Esophagus squamous epithelium (tissue), 5 donors: ENCODE measurements at regions not wholly inside any gene's neighbourhood (a gene's known extent, or its start where the extent isn't known, plus 50 kb on each side); places are given as distances from the start of the nearest gene placed in this dataset.

Experiments used
- DNase-seq: peaks from one replicate; lab custom pipeline; 2025; lab: John Stamatoyannopoulos, UW
- H3K27ac ChIP-seq, 4 donors: fragments of 200-600 bp; sonication (generic); one replicate each; pipeline ENCODE4 v1.5.1; 2016 to 2019; ENCODE audit warnings: mild to moderate bottlenecking in 1 of 4
- H3K27me3 ChIP-seq, 4 donors: fragments of 200-600 bp; sonication (generic); 1 replicate in 3 of 4; 2 replicates in 1 of 4; pipeline versions ENCODE4 v1.5.1 to v1.6.0; 2017 to 2021; ENCODE audit warnings: antibody characterized with exemption in 1 of 4
- H3K36me3 ChIP-seq, 3 donors: fragments of 200-600 bp; sonication (generic); one replicate each; pipeline ENCODE4 v1.5.1; 2016 to 2019
- H3K4me1 ChIP-seq, 3 donors: fragments of 200-600 bp; sonication (generic); one replicate each; pipeline ENCODE4 v1.5.1; 2017 to 2019
- H3K4me3 ChIP-seq, 4 donors: fragments of 200-600 bp; sonication (generic); 1 replicate in 3 of 4; 2 replicates in 1 of 4; pipeline ENCODE4 v1.5.1; 2016 to 2019; ENCODE audit warnings: mild to moderate bottlenecking in 2 of 4, moderate library complexity in 1 of 4
- H3K9me3 ChIP-seq, 3 donors: fragments of 200-600 bp; sonication (generic); one replicate each; pipeline ENCODE4 v1.5.1; 2016 to 2019
- POLR2A ChIP-seq, 4 donors: fragments of 450-650 bp; IDR thresholded peaks; one replicate each; pipeline ENCODE4 v1.6.1; 2017; ENCODE audit warnings: antibody characterized with exemption in 4 of 4, mild to moderate bottlenecking in 4 of 4, moderate library complexity in 3 of 4
- WGBS, 2 donors: methylation state at CpG; one replicate each; pipeline ENCODE4 v1.1.5; 2018; 5-methylcytosine and 5-hydroxymethylcytosine counted together
- intact Hi-C: fragments of 100-400 bp; cut with DNase I; formaldehyde crosslinking; loops from one replicate; pipeline ENCODE4 v1.15.0; 2022
- TF ChIP-seq, protein P1 (sequence below), 6 experiments: fragments of 450-650 bp in 4 of 6; fragments of 200-600 bp in 2 of 6; sonication (generic) in 2 of 6; IDR thresholded peaks; one replicate each; pipeline ENCODE4 v1.5.1; 2016 to 2019; ENCODE audit warnings: antibody characterized with exemption in 6 of 6, mild to moderate bottlenecking in 4 of 6, moderate library complexity in 4 of 6
- donor health status: DM: yes; HTN: yes; CAD: no.

DNA sequence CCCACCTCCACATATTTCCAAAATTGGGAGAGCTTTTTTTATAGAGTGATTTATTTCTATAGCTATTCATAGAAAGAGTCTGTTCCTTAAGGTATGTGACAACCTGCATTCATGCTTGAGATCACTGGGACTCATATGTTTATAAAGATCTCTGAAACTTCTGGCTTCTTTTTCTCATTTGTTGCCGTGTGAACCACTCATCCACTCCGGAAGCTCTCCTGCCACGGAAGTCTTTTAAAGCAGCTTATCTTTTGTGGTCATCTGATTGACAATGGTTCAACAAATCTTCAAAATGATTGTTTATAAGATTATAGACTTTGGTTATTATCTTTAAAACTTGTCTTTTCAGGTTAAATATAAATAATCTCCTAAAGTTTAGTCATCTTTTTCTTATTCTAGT lies 260.5 kb downstream of the C3orf38 start:
- DNase-seq = no peak
- Histone ChIP-seq H3K27me3 (no peaks in the 10 kb centered on the region), H3K9me3 (no peaks in the 10 kb centered on the region), H3K4me3 (no peak overlapping the region), H3K36me3 (no peaks in the 10 kb centered on the region), H3K27ac (no peak overlapping the region), H3K4me1 (no peaks in the 10 kb centered on the region)
- TF ChIP-seq, protein P1, sequence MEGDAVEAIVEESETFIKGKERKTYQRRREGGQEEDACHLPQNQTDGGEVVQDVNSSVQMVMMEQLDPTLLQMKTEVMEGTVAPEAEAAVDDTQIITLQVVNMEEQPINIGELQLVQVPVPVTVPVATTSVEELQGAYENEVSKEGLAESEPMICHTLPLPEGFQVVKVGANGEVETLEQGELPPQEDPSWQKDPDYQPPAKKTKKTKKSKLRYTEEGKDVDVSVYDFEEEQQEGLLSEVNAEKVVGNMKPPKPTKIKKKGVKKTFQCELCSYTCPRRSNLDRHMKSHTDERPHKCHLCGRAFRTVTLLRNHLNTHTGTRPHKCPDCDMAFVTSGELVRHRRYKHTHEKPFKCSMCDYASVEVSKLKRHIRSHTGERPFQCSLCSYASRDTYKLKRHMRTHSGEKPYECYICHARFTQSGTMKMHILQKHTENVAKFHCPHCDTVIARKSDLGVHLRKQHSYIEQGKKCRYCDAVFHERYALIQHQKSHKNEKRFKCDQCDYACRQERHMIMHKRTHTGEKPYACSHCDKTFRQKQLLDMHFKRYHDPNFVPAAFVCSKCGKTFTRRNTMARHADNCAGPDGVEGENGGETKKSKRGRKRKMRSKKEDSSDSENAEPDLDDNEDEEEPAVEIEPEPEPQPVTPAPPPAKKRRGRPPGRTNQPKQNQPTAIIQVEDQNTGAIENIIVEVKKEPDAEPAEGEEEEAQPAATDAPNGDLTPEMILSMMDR (IDR thresholded peaks at IDR 0.05) = no peak
- no peak for TF ChIP-seq POLR2A (IDR thresholded peaks at IDR 0.05)
- intact Hi-C loops = no loop called here
- 43 to 45% methylated on average over 3 of the region's 3 CpGs for WGBS, 2 donors

DNA sequence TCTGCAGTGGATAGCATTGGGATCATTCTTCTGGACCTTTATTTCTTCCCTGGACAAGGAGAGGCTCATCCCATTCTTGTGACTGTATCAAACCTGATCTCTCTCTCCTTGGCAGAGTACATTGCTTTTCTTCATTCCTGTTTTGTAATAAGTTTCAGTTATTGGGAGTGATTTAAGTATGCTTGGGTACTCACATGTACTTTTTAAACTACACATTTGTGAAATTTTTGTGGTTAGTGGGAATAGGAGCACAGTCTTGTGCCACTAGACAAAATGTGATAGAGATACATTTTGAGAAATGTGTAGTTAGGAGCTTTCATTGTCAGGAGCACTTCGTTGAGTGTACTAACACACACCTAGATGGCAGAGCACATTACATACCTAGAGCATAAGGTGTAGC lies 262.6 kb downstream of the C3orf38 start:
- no peak overlapping the region for H3K4me3 ChIP-seq
- no peaks in the 10 kb centered on the region for H3K4me1 ChIP-seq
- TF ChIP-seq POLR2A (IDR thresholded peaks at IDR 0.05) = no peak
- TF ChIP-seq, protein P1 (IDR thresholded peaks at IDR 0.05) = no peak
- WGBS, 2 donors = 21 to 22% methylated on average over 1 of the region's 1 CpG
- H3K27me3 ChIP-seq = no peaks in the 10 kb centered on the region
- no peak for DNase-seq
- no peaks in the 10 kb centered on the region for H3K36me3 ChIP-seq
- H3K27ac ChIP-seq = no peak overlapping the region
- no peaks in the 10 kb centered on the region for H3K9me3 ChIP-seq
- intact Hi-C loops = no loop called here

DNA sequence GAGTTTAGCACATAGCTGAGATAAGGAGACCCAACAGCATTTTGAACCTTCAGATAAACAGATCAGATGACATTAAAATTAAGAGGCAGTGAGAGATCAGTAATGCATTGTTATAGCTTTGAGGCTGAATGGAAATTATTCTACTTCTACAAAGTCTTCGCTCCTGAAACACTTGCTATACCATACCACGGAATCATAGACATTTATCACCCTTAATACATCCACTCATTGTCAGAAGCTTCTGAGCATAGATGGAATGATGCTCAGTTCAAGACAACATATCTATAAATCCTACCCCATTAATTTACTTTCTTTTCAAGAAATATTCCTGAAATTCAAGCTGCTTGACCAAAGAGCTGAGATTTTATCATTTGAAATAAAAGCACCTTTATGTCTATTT lies 266.7 kb downstream of the C3orf38 start:
- Histone ChIP-seq H3K9me3 (no peaks in the 10 kb centered on the region), H3K4me1 (no peaks in the 10 kb centered on the region), H3K4me3 (no peak overlapping the region), H3K36me3 (no peaks in the 10 kb centered on the region), H3K27me3 (no peaks in the 10 kb centered on the region), H3K27ac (no peak overlapping the region)
- intact Hi-C loops = no loop called here
- WGBS, 2 donors = 73 to 78% methylated on average over 2 of the region's 2 CpGs
- TF ChIP-seq, protein P1 (IDR thresholded peaks at IDR 0.05) = no peak
- TF ChIP-seq POLR2A (IDR thresholded peaks at IDR 0.05) = no peak
- no peak for DNase-seq

DNA sequence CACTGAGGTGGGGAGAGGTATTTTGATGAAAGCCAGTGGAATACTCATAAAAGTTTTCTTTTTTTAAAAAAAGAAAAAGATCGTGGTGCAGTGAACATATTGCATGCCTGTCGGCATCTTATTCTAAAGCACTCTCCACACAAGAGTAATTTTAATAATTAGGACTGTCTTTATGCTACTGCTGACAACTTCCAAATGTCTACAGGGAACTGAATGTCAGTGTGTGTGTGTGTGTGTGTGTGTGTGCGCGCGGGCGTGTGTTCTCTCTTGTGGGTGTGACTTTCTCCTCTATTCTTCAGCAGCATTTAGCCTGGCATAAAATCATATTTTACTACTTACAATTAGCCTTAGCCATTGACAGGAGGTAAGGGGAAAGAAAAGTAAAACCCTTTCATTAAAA lies 268.5 kb downstream of the C3orf38 start:
- no peaks in the 10 kb centered on the region for H3K4me1 ChIP-seq
- H3K27me3 ChIP-seq = no peaks in the 10 kb centered on the region
- no peak for DNase-seq
- WGBS, 2 donors = 83 to 84% methylated on average over 6 of the region's 6 CpGs
- intact Hi-C loops = no loop called here
- H3K4me3 ChIP-seq = no peak overlapping the region
- H3K9me3 ChIP-seq = no peaks in the 10 kb centered on the region
- H3K27ac ChIP-seq = no peak overlapping the region
- TF ChIP-seq POLR2A (IDR thresholded peaks at IDR 0.05) = no peak
- TF ChIP-seq, protein P1 (IDR thresholded peaks at IDR 0.05) = no peak
- H3K36me3 ChIP-seq = no peaks in the 10 kb centered on the region

DNA sequence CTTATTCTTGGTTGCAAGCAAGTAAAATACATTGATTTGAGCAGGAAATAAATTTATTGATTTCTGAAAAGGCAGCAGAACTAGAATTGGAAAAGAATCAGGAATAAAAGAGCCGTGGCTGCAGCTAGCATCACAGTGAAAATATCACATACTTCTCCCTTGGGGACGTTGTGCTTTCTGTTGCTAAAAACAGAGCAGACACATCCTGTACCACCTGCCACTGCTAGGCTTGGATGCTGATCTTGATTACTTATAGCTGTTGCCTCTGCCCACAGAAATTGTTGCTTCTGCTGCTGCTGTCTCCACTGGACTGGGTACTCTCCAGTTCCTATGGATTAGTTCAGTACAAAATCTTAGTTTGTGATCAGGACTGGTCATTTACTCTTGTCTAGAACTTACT lies 283.8 kb downstream of the C3orf38 start:
- TF ChIP-seq, protein P1 (IDR thresholded peaks at IDR 0.05) = no peak
- no peak for TF ChIP-seq POLR2A (IDR thresholded peaks at IDR 0.05)
- H3K36me3 ChIP-seq = no peaks in the 10 kb centered on the region
- WGBS, 2 donors = 16 to 21% methylated on average over 2 of the region's 2 CpGs
- H3K9me3 ChIP-seq = no peaks in the 10 kb centered on the region
- H3K27me3 ChIP-seq = no peaks in the 10 kb centered on the region
- intact Hi-C loops = no loop called here
- H3K4me3 ChIP-seq = no peak overlapping the region
- DNase-seq = no peak
- no peaks in the 10 kb centered on the region for H3K4me1 ChIP-seq
- H3K27ac ChIP-seq = no peak overlapping the region
